WTC11 (cell line): ENCODE measurements at regions not wholly inside any gene's neighbourhood (a gene's known extent, or its start where the extent isn't known, plus 50 kb on each side); places are given as distances from the start of the nearest gene placed in this dataset.

Experiments
- ATAC-seq: fragments of 200-7000 bp; cut with Tn5 transposase; 2 replicates; pipeline ENCODE4 v1.10.0; 2021; ENCODE audit warnings: mild to moderate bottlenecking, moderate library complexity
- CTCF ChIA-PET: fragments of 300-600 bp; sonication (Branson Sonifier 250); formaldehyde crosslinking; loops from one replicate; lab custom pipeline; 2021; ENCODE audit warnings: antibody characterized with exemption; lab: Charles Lee
- POLR2A ChIA-PET: fragments of 350-600 bp; sonication (Branson Sonifier 250); formaldehyde crosslinking; loops from one replicate; lab custom pipeline; 2021; ENCODE audit warnings: antibody characterized with exemption; lab: Charles Lee
- DNase-seq: peaks from one replicate; pipeline ENCODE4 v3.0.0; 2021; ENCODE audit warnings: low spot score
- H3K27ac Mint-ChIP-seq: 2 replicates; pipeline ENCODE4 v1.8.0; 2021; ENCODE audit warnings: mixed read lengths
- H3K27me3 Mint-ChIP-seq: 2 replicates; pipeline ENCODE4 v1.8.0; 2021; ENCODE audit warnings: low read depth, mild to moderate bottlenecking, moderate library complexity, mixed read lengths
- H3K36me3 Mint-ChIP-seq: 2 replicates; pipeline ENCODE4 v1.8.0; 2021; ENCODE audit warnings: mixed read lengths
- H3K4me1 Mint-ChIP-seq: 2 replicates; pipeline ENCODE4 v1.8.0; 2022; ENCODE audit warnings: mixed read lengths
- H3K4me3 Mint-ChIP-seq: 2 replicates; pipeline ENCODE4 v1.8.0; 2021; ENCODE audit warnings: mild to moderate bottlenecking, moderate library complexity, mixed read lengths
- H3K9me3 Mint-ChIP-seq: 2 replicates; pipeline ENCODE4 v1.8.0; 2021; ENCODE audit warnings: mixed read lengths
- AR ChIP-seq: fragments of 250-450 bp; sonication (Bioruptor Pico); IDR thresholded peaks from 2 replicates; pipeline ENCODE4 v1.9.0; 2021; ENCODE audit warnings: mild to moderate bottlenecking
- ATF1 ChIP-seq: sonication (generic); formaldehyde crosslinking; IDR thresholded peaks from 2 replicates; pipeline ENCODE4 v1.8.1; 2023; ENCODE audit warnings: mild to moderate bottlenecking, moderate library complexity, missing genetic modification reagents
- ATF2 ChIP-seq: sonication (generic); formaldehyde crosslinking; IDR thresholded peaks from 2 replicates; pipeline ENCODE4 v1.8.1; 2022; ENCODE audit warnings: low read depth, missing genetic modification reagents, borderline replicate concordance
- E2F1 ChIP-seq: sonication (generic); formaldehyde crosslinking; IDR thresholded peaks from 2 replicates; pipeline ENCODE4 v1.8.0; 2022; ENCODE audit warnings: mild to moderate bottlenecking, missing genetic modification reagents
- E2F5 ChIP-seq: sonication (generic); formaldehyde crosslinking; IDR thresholded peaks from 2 replicates; pipeline ENCODE4 v1.8.1; 2022; ENCODE audit warnings: mild to moderate bottlenecking, moderate library complexity, missing genetic modification reagents
- ELF4 ChIP-seq: sonication (generic); formaldehyde crosslinking; IDR thresholded peaks from 2 replicates; pipeline ENCODE4 v1.8.1; 2022; ENCODE audit warnings: low read depth, mild to moderate bottlenecking, moderate library complexity, missing genetic modification reagents
- FOXP1 ChIP-seq: sonication (generic); formaldehyde crosslinking; IDR thresholded peaks from 2 replicates; pipeline ENCODE4 v1.8.0; 2022; ENCODE audit warnings: missing genetic modification reagents, mild to moderate bottlenecking, moderate library complexity, borderline replicate concordance
- FOXP4 ChIP-seq: sonication (generic); formaldehyde crosslinking; IDR thresholded peaks from 2 replicates; pipeline ENCODE4 v1.8.0; 2022; ENCODE audit warnings: mild to moderate bottlenecking, missing genetic modification reagents
- HMGA2 ChIP-seq: fragments of 250-450 bp; sonication (Bioruptor Pico); IDR thresholded peaks from 2 replicates; pipeline ENCODE4 v1.4.0; 2021; ENCODE audit warnings: mild to moderate bottlenecking, moderate library complexity
- JUN ChIP-seq: sonication (generic); formaldehyde crosslinking; IDR thresholded peaks from 2 replicates; pipeline ENCODE4 v1.8.0; 2023; ENCODE audit warnings: mild to moderate bottlenecking, missing genetic modification reagents
- MXD4 ChIP-seq: fragments of 250-450 bp; sonication (Bioruptor Pico); IDR thresholded peaks from 2 replicates; pipeline ENCODE4 v1.8.0; 2021; ENCODE audit warnings: mild to moderate bottlenecking, moderate library complexity, borderline replicate concordance
- NR2C2 ChIP-seq: sonication (generic); formaldehyde crosslinking; IDR thresholded peaks from 2 replicates; pipeline ENCODE4 v1.8.0; 2022; ENCODE audit warnings: mild to moderate bottlenecking, missing genetic modification reagents
- NR3C1 ChIP-seq: sonication (generic); formaldehyde crosslinking; conservative IDR thresholded peaks from 2 replicates; pipeline ENCODE4 v1.8.1; 2023; ENCODE audit warnings: low read depth, mild to moderate bottlenecking, missing genetic modification reagents
- TEAD1 ChIP-seq: sonication (generic); formaldehyde crosslinking; IDR thresholded peaks from 2 replicates; pipeline ENCODE4 v1.8.0; 2022; ENCODE audit warnings: mild to moderate bottlenecking, missing genetic modification reagents
- TP53 ChIP-seq: sonication (generic); formaldehyde crosslinking; IDR thresholded peaks from 2 replicates; pipeline ENCODE4 v1.8.1; 2023; ENCODE audit warnings: mild to moderate bottlenecking, missing genetic modification reagents
- USF1 ChIP-seq: sonication (generic); formaldehyde crosslinking; IDR thresholded peaks from 2 replicates; pipeline ENCODE4 v1.8.0; 2022; ENCODE audit warnings: mild to moderate bottlenecking, missing genetic modification reagents
- ZBTB43 ChIP-seq: sonication (generic); formaldehyde crosslinking; IDR thresholded peaks from 2 replicates; pipeline ENCODE4 v1.8.1; 2023; ENCODE audit warnings: mild to moderate bottlenecking, missing genetic modification reagents
- ZNF121 ChIP-seq: sonication (generic); formaldehyde crosslinking; IDR thresholded peaks from 2 replicates; pipeline ENCODE4 v1.8.0; 2023; ENCODE audit warnings: missing genetic modification reagents
- ZNF263 ChIP-seq: sonication (generic); formaldehyde crosslinking; IDR thresholded peaks from 2 replicates; pipeline ENCODE4 v1.8.1; 2022; ENCODE audit warnings: low read depth, mild to moderate bottlenecking, moderate library complexity, missing genetic modification reagents
- ZNF281 ChIP-seq: sonication (generic); formaldehyde crosslinking; IDR thresholded peaks from 2 replicates; pipeline ENCODE4 v1.8.0; 2023; ENCODE audit warnings: mild to moderate bottlenecking, missing genetic modification reagents
- ZNF671 ChIP-seq: fragments of 250-450 bp; sonication (Bioruptor Pico); IDR thresholded peaks from 2 replicates; pipeline ENCODE4 v1.8.0; 2021; ENCODE audit warnings: mild to moderate bottlenecking
- ZSCAN18 ChIP-seq: fragments of 250-450 bp; sonication (Bioruptor Pico); IDR thresholded peaks from 2 replicates; pipeline ENCODE4 v2.1.2; 2022; ENCODE audit warnings: mild to moderate bottlenecking, moderate library complexity

GRCh38 chr2:16383411-16383810, 282.2 kb downstream of the CYRIA start:
- H3K4me1 Mint-ChIP-seq: peaks cover 3% of the 10 kb centered on the region
- H3K27me3 Mint-ChIP-seq: no peaks in the 10 kb centered on the region
- no peak overlapping the region for H3K4me3 Mint-ChIP-seq
- TF ChIP-seq ZNF671: no peak
- no peak for TF ChIP-seq ATF2 (CRISPR knock-in tag)
- TF ChIP-seq ZSCAN18 (CRISPR knock-in tag): no peak
- no peak for TF ChIP-seq MXD4 (CRISPR knock-in tag)
- TF ChIP-seq FOXP4 (CRISPR knock-in tag): no peak
- TF ChIP-seq NR3C1 (CRISPR knock-in tag): no peak
- TF ChIP-seq E2F5: no peak
- TF ChIP-seq USF1 (CRISPR knock-in tag): no peak
- no peak for TF ChIP-seq NR2C2 (CRISPR knock-in tag)
- no peak for TF ChIP-seq ZNF281 (CRISPR knock-in tag)
- no peak for TF ChIP-seq ELF4 (CRISPR knock-in tag)
- no peak for TF ChIP-seq ZNF121 (CRISPR knock-in tag)
- TF ChIP-seq, all 79 proteins: peak for 0
- H3K9me3 Mint-ChIP-seq: no peaks in the 10 kb centered on the region
- CTCF ChIA-PET: no interaction called here
- POLR2A ChIA-PET: no interaction called here
- ATAC-seq: no peak
- H3K36me3 Mint-ChIP-seq: no peaks in the 10 kb centered on the region
- H3K27ac Mint-ChIP-seq: no peak overlapping the region
- DNase-seq: no peak

GRCh38 chr2:16382451-16382850, 283.2 kb downstream of the CYRIA start:
- Mint-ChIP-seq H3K9me3 (no peaks in the 10 kb centered on the region), H3K27ac (no peak overlapping the region), H3K4me1 (peaks cover 6% of the 10 kb centered on the region), H3K4me3 (no peak overlapping the region), H3K27me3 (no peaks in the 10 kb centered on the region), H3K36me3 (no peaks in the 10 kb centered on the region)
- DNase-seq: no peak
- ChIA-PET CTCF (no interaction called here), POLR2A (no interaction called here)
- ATAC-seq: no peak
- TF ChIP-seq JUN (CRISPR knock-in tag) (no peak), HMGA2 (no peak), FOXP1 (CRISPR knock-in tag) (no peak), ATF1 (CRISPR knock-in tag) (no peak), TP53 (CRISPR knock-in tag) (no peak), ELF4 (CRISPR knock-in tag) (no peak), TEAD1 (no peak), ZNF263 (CRISPR knock-in tag) (no peak), AR (CRISPR knock-in tag) (no peak), ZBTB43 (CRISPR knock-in tag) (no peak), E2F1 (CRISPR knock-in tag) (no peak)
